GM18498 (cell line): ENCODE measurements at regions not wholly inside any gene's neighbourhood (a gene's known extent, or its start where the extent isn't known, plus 50 kb on each side); places are given as distances from the start of the nearest gene placed in this dataset.
"Not testable (repeated sequence)": the region's sequence is repeated elsewhere in the genome, so short reads cannot be mapped to it uniquely, and the experiment has no call there.

Source experiments
- ATAC-seq: cut with Tn5 transposase; IDR thresholded peaks from one replicate; pipeline ENCODE4 v1.9.1; 2021; ENCODE audit warnings: mild to moderate bottlenecking, moderate library complexity; ENCODE audit not compliant: unreplicated experiment

GRCh38 chr5:142542078-142542477 is 143.8 kb downstream of the FGF1 start:
- no peak for ATAC-seq

- ATAC-seq = no peak
Observed at GRCh38 chr5:142540922-142541422, 144.9 kb downstream of the FGF1 start.

- no peak for ATAC-seq
Observed at GRCh38 chr5:142539154-142539740, 146.6 kb downstream of the FGF1 start.

GRCh38 chr5:142537938-142538337 is 148.0 kb downstream of the FGF1 start:
- ATAC-seq = no peak

GRCh38 chr5:142532781-142533176 is 153.1 kb downstream of the FGF1 start:
- no peak for ATAC-seq

GRCh38 chr5:142531977-142532780 is 153.7 kb downstream of the FGF1 start:
- no peak for ATAC-seq

GRCh38 chr5:142530904-142531303 is 155.0 kb downstream of the FGF1 start:
- ATAC-seq = no peak

- ATAC-seq = no peak
Observed at GRCh38 chr5:142529626-142530278, 156.1 kb downstream of the FGF1 start.

- ATAC-seq = no peak
Observed at GRCh38 chr5:142527664-142528295, 158.1 kb downstream of the FGF1 start.

- ATAC-seq = no peak
Observed at GRCh38 chr5:142527234-142527633, 158.7 kb downstream of the FGF1 start.

- no peak for ATAC-seq
Observed at GRCh38 chr5:142522983-142523382, 162.9 kb downstream of the FGF1 start.

- no peak for ATAC-seq
Observed at GRCh38 chr5:142521706-142522105, 164.2 kb downstream of the FGF1 start.

- no peak for ATAC-seq
Observed at GRCh38 chr5:142520885-142521284, 165.0 kb downstream of the FGF1 start.

- ATAC-seq = not testable (repeated sequence)
Observed at GRCh38 chr5:142519913-142520312, 166.0 kb downstream of the FGF1 start.

GRCh38 chr5:142517840-142518239 is 168.1 kb downstream of the FGF1 start:
- no peak for ATAC-seq

GRCh38 chr5:142516732-142517131 is 169.2 kb downstream of the FGF1 start:
- ATAC-seq = no peak

GRCh38 chr5:142515036-142515435 is 170.9 kb downstream of the FGF1 start:
- no peak for ATAC-seq

GRCh38 chr5:142514196-142514595 is 171.7 kb downstream of the FGF1 start:
- no peak for ATAC-seq

- ATAC-seq = no peak
Observed at GRCh38 chr5:142512043-142513042, 173.5 kb downstream of the FGF1 start.

GRCh38 chr5:142511358-142511757 is 174.5 kb downstream of the FGF1 start:
- no peak for ATAC-seq
